Bronchial epithelial cell (primary cell): ENCODE measurements at regions not wholly inside any gene's neighbourhood (a gene's known extent, or its start where the extent isn't known, plus 50 kb on each side); places are given as distances from the start of the nearest gene placed in this dataset.

Source experiments
- DNase-seq: peaks from one replicate; pipeline ENCODE4 v3.0.0-alpha.2; 2010; ENCODE audit warnings: low read depth
- FAIRE-seq: peaks from 2 replicates; lab custom pipeline; 2011; peaks lifted over from hg19 to GRCh38; lab: Jason Lieb, UNC
- H3K27me3 ChIP-seq: 2 replicates; pipeline ENCODE4 v1.5.1; 2011; ENCODE audit warnings: low read length; ENCODE audit not compliant: control insufficient read depth, insufficient read depth
- H3K36me3 ChIP-seq: 2 replicates; pipeline ENCODE4 v1.5.1; 2011; ENCODE audit warnings: low read length; ENCODE audit not compliant: control insufficient read depth, insufficient read depth
- H3K4me3 ChIP-seq: 2 replicates; pipeline ENCODE4 v1.5.1; 2011; ENCODE audit warnings: mild to moderate bottlenecking, low read depth, low read length, control low read depth
- CTCF ChIP-seq: IDR thresholded peaks from 2 replicates; pipeline ENCODE4 v1.5.1; 2011; ENCODE audit warnings: mild to moderate bottlenecking, moderate library complexity, low read length, control low read depth, inconsistent platforms; ENCODE audit not compliant: insufficient read depth, severe bottlenecking

- FAIRE-seq (no peak), DNase-seq (peak; percentile 96)
- TF ChIP-seq CTCF: no peak
Observed at GRCh38 chr2:61764035-61764800, 89.6 kb downstream of the FAM161A start.

DNA sequence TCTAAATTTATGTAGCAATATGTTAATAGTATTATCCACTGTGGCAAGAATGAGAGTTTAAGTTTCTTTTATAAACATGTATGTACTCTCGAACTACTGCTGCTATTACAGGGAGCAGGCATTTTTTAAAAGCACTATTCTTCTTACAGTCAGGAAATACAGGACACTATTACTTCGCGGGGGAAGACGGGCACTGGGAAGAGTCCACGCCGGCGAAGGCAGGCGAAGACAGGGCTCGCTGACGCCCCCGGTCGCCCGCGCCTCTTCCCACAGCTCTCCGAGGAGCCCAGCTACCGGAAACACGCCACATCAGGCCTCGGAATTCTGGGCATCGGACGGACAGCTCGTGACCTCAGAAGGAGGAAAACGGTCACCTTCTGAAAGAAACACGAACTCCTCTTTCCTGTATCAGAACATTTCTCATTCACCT, 90.2 kb downstream of the FAM161A start:
- Histone ChIP-seq H3K4me3 (peak overlapping the region; percentile 62), H3K36me3 (no peaks in the 10 kb centered on the region), H3K27me3 (no peaks in the 10 kb centered on the region)
- DNase-seq (peak; percentile 83), FAIRE-seq (no peak)
- peak; percentile 28 for TF ChIP-seq CTCF

More at GRCh38 chr2:61764035-61764800, 89.6 kb downstream of the FAM161A start:
- H3K36me3 ChIP-seq: no peaks in the 10 kb centered on the region
- no peaks in the 10 kb centered on the region for H3K27me3 ChIP-seq
- peak overlapping the region; percentile 62 for H3K4me3 ChIP-seq

DNA sequence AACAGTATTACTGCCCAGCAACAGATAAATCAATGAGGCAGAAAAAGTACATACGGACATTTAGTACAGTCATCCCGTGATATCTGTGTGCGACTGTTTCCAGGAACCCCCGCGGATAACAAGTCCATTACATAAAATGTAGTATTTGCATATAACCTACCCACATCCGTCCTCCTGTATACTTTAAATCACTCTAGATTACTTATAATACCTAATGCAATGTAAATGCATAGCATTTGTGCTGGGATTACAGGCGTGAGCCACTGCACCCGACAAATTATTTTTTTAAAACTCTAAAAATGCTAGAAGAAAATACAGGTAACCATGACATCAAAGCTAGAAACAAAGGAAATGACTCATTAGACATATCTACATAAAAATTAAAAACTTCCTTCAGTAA, 91.6 kb downstream of the FAM161A start:
- no peak for DNase-seq
- no peaks in the 10 kb centered on the region for H3K36me3 ChIP-seq
- no peak for FAIRE-seq
- no peak overlapping the region for H3K4me3 ChIP-seq
- H3K27me3 ChIP-seq: no peaks in the 10 kb centered on the region
- no peak for TF ChIP-seq CTCF

GRCh38 chr2:61759718-61760117, 94.1 kb downstream of the FAM161A start:
- no peak for TF ChIP-seq CTCF
- peak; percentile 88 for DNase-seq
- H3K4me3 ChIP-seq: no peak overlapping the region
- FAIRE-seq: no peak
- H3K36me3 ChIP-seq: no peaks in the 10 kb centered on the region
- H3K27me3 ChIP-seq: no peaks in the 10 kb centered on the region

- no peak for TF ChIP-seq CTCF
- DNase-seq (peak; percentile 77), FAIRE-seq (no peak)
- no peaks in the 10 kb centered on the region for H3K36me3 ChIP-seq
- no peak overlapping the region for H3K4me3 ChIP-seq
- no peaks in the 10 kb centered on the region for H3K27me3 ChIP-seq
Observed at GRCh38 chr2:61759005-61759404, 94.9 kb downstream of the FAM161A start.
